Loucy (cell line): ENCODE measurements at regions not wholly inside any gene's neighbourhood (a gene's known extent, or its start where the extent isn't known, plus 50 kb on each side); places are given as distances from the start of the nearest gene placed in this dataset.

Source experiments
- EZH2phosphoT487 ChIP-seq: fragments of 200-600 bp; IDR thresholded peaks from 2 replicates; pipeline ENCODE4 v1.6.1; 2018; ENCODE audit warnings: antibody characterized with exemption, mild to moderate bottlenecking, moderate library complexity, borderline replicate concordance
- TF ChIP-seq, protein P1 (sequence below): fragments of 200-600 bp; sonication (generic); conservative IDR thresholded peaks from 2 replicates; pipeline ENCODE4 v1.5.1; 2014; ENCODE audit warnings: mild to moderate bottlenecking, antibody characterized with exemption, low read length

DNA sequence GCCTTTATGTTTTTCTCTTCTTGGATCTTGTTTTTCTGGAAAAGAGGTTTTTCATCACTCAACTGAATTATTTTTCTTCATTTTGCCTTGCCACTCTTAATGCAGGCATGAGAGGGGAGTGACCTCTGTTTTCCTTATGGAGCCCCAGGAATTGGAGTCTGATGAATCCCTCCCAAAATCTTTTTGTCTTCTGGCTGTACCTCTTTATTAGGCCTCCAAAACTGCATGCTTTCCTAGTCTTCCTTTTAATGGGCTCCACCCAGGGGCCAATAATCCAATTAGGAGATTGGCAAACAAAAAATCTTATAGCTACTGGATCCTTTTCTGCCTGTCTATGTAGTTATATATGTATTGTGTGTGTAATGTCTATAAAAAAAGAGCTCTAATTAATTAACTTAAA, 192.4 kb upstream of the PEX5L start:
- TF ChIP-seq, protein P1, sequence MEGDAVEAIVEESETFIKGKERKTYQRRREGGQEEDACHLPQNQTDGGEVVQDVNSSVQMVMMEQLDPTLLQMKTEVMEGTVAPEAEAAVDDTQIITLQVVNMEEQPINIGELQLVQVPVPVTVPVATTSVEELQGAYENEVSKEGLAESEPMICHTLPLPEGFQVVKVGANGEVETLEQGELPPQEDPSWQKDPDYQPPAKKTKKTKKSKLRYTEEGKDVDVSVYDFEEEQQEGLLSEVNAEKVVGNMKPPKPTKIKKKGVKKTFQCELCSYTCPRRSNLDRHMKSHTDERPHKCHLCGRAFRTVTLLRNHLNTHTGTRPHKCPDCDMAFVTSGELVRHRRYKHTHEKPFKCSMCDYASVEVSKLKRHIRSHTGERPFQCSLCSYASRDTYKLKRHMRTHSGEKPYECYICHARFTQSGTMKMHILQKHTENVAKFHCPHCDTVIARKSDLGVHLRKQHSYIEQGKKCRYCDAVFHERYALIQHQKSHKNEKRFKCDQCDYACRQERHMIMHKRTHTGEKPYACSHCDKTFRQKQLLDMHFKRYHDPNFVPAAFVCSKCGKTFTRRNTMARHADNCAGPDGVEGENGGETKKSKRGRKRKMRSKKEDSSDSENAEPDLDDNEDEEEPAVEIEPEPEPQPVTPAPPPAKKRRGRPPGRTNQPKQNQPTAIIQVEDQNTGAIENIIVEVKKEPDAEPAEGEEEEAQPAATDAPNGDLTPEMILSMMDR = no peak
- TF ChIP-seq EZH2phosphoT487 = no peak
